WTC11 (cell line): ENCODE measurements at regions not wholly inside any gene's neighbourhood (a gene's known extent, or its start where the extent isn't known, plus 50 kb on each side); places are given as distances from the start of the nearest gene placed in this dataset.

Experiments
- ATAC-seq: fragments of 200-7000 bp; cut with Tn5 transposase; 2 replicates; pipeline ENCODE4 v1.10.0; 2021; ENCODE audit warnings: mild to moderate bottlenecking, moderate library complexity
- CTCF ChIA-PET: fragments of 300-600 bp; sonication (Branson Sonifier 250); formaldehyde crosslinking; loops from one replicate; lab custom pipeline; 2021; ENCODE audit warnings: antibody characterized with exemption; lab: Charles Lee
- POLR2A ChIA-PET: fragments of 350-600 bp; sonication (Branson Sonifier 250); formaldehyde crosslinking; loops from one replicate; lab custom pipeline; 2021; ENCODE audit warnings: antibody characterized with exemption; lab: Charles Lee
- DNase-seq: peaks from one replicate; pipeline ENCODE4 v3.0.0; 2021; ENCODE audit warnings: low spot score
- H3K27ac Mint-ChIP-seq: 2 replicates; pipeline ENCODE4 v1.8.0; 2021; ENCODE audit warnings: mixed read lengths
- H3K27me3 Mint-ChIP-seq: 2 replicates; pipeline ENCODE4 v1.8.0; 2021; ENCODE audit warnings: low read depth, mild to moderate bottlenecking, moderate library complexity, mixed read lengths
- H3K36me3 Mint-ChIP-seq: 2 replicates; pipeline ENCODE4 v1.8.0; 2021; ENCODE audit warnings: mixed read lengths
- H3K4me1 Mint-ChIP-seq: 2 replicates; pipeline ENCODE4 v1.8.0; 2022; ENCODE audit warnings: mixed read lengths
- H3K4me3 Mint-ChIP-seq: 2 replicates; pipeline ENCODE4 v1.8.0; 2021; ENCODE audit warnings: mild to moderate bottlenecking, moderate library complexity, mixed read lengths
- H3K9me3 Mint-ChIP-seq: 2 replicates; pipeline ENCODE4 v1.8.0; 2021; ENCODE audit warnings: mixed read lengths
- CBFB ChIP-seq: sonication (generic); formaldehyde crosslinking; IDR thresholded peaks from 2 replicates; pipeline ENCODE4 v1.8.1; 2022; ENCODE audit warnings: mild to moderate bottlenecking, low read depth, missing genetic modification reagents
- CREM ChIP-seq: sonication (generic); formaldehyde crosslinking; IDR thresholded peaks from 2 replicates; pipeline ENCODE4 v1.8.1; 2022; ENCODE audit warnings: mild to moderate bottlenecking, missing genetic modification reagents, moderate library complexity
- ETV6 ChIP-seq: sonication (generic); formaldehyde crosslinking; IDR thresholded peaks from 2 replicates; pipeline ENCODE4 v1.8.1; 2022; ENCODE audit warnings: mild to moderate bottlenecking, missing genetic modification reagents
- GABPB1 ChIP-seq: sonication (generic); formaldehyde crosslinking; IDR thresholded peaks from 2 replicates; pipeline ENCODE4 v1.8.1; 2023; ENCODE audit warnings: mild to moderate bottlenecking, missing genetic modification reagents
- NFE2L1 ChIP-seq: sonication (generic); formaldehyde crosslinking; IDR thresholded peaks from 2 replicates; pipeline ENCODE4 v1.8.1; 2023; ENCODE audit warnings: missing genetic modification reagents
- NFYB ChIP-seq: sonication (generic); formaldehyde crosslinking; conservative IDR thresholded peaks from 2 replicates; pipeline ENCODE4 v1.8.0; 2022; ENCODE audit warnings: low read depth, missing genetic modification reagents
- NR2C2 ChIP-seq: sonication (generic); formaldehyde crosslinking; IDR thresholded peaks from 2 replicates; pipeline ENCODE4 v1.8.0; 2022; ENCODE audit warnings: mild to moderate bottlenecking, missing genetic modification reagents
- TCF7 ChIP-seq: sonication (generic); formaldehyde crosslinking; IDR thresholded peaks from 2 replicates; pipeline ENCODE4 v1.8.0; 2022; ENCODE audit warnings: mild to moderate bottlenecking, low read depth, missing genetic modification reagents, moderate library complexity
- ZBTB21 ChIP-seq: sonication (generic); formaldehyde crosslinking; IDR thresholded peaks from 2 replicates; pipeline ENCODE4 v1.8.1; 2023; ENCODE audit warnings: mild to moderate bottlenecking, missing genetic modification reagents, borderline replicate concordance
- ZNF263 ChIP-seq: sonication (generic); formaldehyde crosslinking; IDR thresholded peaks from 2 replicates; pipeline ENCODE4 v1.8.1; 2022; ENCODE audit warnings: low read depth, mild to moderate bottlenecking, moderate library complexity, missing genetic modification reagents
- ZNF317 ChIP-seq: sonication (generic); formaldehyde crosslinking; IDR thresholded peaks from 2 replicates; pipeline ENCODE4 v1.8.1; 2023; ENCODE audit warnings: low read depth, mild to moderate bottlenecking, moderate library complexity, missing genetic modification reagents, borderline replicate concordance
- TF ChIP-seq, protein P1 (sequence below): sonication (generic); formaldehyde crosslinking; IDR thresholded peaks from 2 replicates; pipeline ENCODE4 v1.8.1; 2022; ENCODE audit warnings: missing genetic modification reagents, borderline replicate concordance
- TF ChIP-seq, protein P2 (sequence below): sonication (generic); formaldehyde crosslinking; IDR thresholded peaks from 2 replicates; pipeline ENCODE4 v1.8.0; 2022; ENCODE audit warnings: mild to moderate bottlenecking, missing genetic modification reagents
- TF ChIP-seq, protein P3 (sequence below): fragments of 200-600 bp; IDR thresholded peaks from 2 replicates; pipeline ENCODE4 v1.8.0; 2022; ENCODE audit warnings: antibody characterized with exemption
- TF ChIP-seq, protein P4 (sequence below): sonication (generic); formaldehyde crosslinking; IDR thresholded peaks from 2 replicates; pipeline ENCODE4 v1.8.0; 2022; ENCODE audit warnings: mild to moderate bottlenecking, missing genetic modification reagents
- TF ChIP-seq, protein P5 (sequence below): sonication (generic); formaldehyde crosslinking; IDR thresholded peaks from 2 replicates; pipeline ENCODE4 v1.8.1; 2022; ENCODE audit warnings: low read depth, mild to moderate bottlenecking, moderate library complexity, missing genetic modification reagents, borderline replicate concordance
- TF ChIP-seq, protein P6 (sequence below): sonication (generic); formaldehyde crosslinking; IDR thresholded peaks from 2 replicates; pipeline ENCODE4 v1.8.0; 2022; ENCODE audit warnings: mild to moderate bottlenecking, missing genetic modification reagents
- TF ChIP-seq, protein P7 (sequence below): sonication (generic); formaldehyde crosslinking; IDR thresholded peaks from 2 replicates; pipeline ENCODE4 v1.8.0; 2023; ENCODE audit warnings: missing genetic modification reagents
- TF ChIP-seq, protein P8 (sequence below): sonication (generic); formaldehyde crosslinking; IDR thresholded peaks from 2 replicates; pipeline ENCODE4 v1.8.1; 2023; ENCODE audit warnings: mild to moderate bottlenecking, missing genetic modification reagents, moderate library complexity
- TF ChIP-seq, protein P9 (sequence below): sonication (generic); formaldehyde crosslinking; IDR thresholded peaks from 2 replicates; pipeline ENCODE4 v1.8.1; 2023; ENCODE audit warnings: mild to moderate bottlenecking, missing genetic modification reagents

DNA sequence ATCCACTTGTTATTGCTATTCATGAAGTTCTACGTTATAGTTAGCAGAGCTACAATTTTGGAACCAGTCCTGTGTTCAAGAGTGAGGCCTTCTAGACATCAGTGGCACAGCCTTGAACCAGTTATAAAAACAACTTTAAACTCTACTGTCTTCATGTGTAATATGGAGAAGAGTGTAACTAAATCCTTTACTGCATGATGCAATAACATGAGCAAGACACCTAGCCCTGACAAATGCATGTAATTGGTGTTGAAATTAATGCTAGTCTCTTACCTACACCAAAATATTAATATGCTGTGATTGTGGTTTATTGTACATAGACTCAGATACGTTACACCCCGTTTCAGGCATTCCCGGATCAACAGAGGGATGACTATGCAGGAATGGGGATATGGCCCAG, 654.6 kb downstream of the IRX1 start:
- Mint-ChIP-seq H3K36me3 (no peaks in the 10 kb centered on the region), H3K27me3 (no peaks in the 10 kb centered on the region), H3K9me3 (peaks cover 3% of the 10 kb centered on the region; the same call in 1 of the 2 replicates), H3K4me1 (peaks cover 3% of the 10 kb centered on the region), H3K27ac (no peak overlapping the region), H3K4me3 (no peak overlapping the region)
- no peak for DNase-seq
- ChIA-PET CTCF (interaction anchor here (0.7 kb wide), 1 partner anchor 630 kb away, joined by 3 read pairs; no protein-coding TSS in a partner anchor), POLR2A (no interaction called here)
- ATAC-seq: no peak
- TF ChIP-seq, protein P1, sequence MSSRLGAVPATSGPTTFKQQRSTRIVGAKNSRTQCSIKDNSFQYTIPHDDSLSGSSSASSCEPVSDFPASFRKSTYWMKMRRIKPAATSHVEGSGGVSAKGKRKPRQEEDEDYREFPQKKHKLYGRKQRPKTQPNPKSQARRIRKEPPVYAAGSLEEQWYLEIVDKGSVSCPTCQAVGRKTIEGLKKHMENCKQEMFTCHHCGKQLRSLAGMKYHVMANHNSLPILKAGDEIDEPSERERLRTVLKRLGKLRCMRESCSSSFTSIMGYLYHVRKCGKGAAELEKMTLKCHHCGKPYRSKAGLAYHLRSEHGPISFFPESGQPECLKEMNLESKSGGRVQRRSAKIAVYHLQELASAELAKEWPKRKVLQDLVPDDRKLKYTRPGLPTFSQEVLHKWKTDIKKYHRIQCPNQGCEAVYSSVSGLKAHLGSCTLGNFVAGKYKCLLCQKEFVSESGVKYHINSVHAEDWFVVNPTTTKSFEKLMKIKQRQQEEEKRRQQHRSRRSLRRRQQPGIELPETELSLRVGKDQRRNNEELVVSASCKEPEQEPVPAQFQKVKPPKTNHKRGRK (CRISPR knock-in tag): no peak
- TF ChIP-seq, protein P2, sequence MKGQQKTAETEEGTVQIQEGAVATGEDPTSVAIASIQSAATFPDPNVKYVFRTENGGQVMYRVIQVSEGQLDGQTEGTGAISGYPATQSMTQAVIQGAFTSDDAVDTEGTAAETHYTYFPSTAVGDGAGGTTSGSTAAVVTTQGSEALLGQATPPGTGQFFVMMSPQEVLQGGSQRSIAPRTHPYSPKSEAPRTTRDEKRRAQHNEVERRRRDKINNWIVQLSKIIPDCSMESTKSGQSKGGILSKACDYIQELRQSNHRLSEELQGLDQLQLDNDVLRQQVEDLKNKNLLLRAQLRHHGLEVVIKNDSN (CRISPR knock-in tag): no peak
- TF ChIP-seq, protein P3, sequence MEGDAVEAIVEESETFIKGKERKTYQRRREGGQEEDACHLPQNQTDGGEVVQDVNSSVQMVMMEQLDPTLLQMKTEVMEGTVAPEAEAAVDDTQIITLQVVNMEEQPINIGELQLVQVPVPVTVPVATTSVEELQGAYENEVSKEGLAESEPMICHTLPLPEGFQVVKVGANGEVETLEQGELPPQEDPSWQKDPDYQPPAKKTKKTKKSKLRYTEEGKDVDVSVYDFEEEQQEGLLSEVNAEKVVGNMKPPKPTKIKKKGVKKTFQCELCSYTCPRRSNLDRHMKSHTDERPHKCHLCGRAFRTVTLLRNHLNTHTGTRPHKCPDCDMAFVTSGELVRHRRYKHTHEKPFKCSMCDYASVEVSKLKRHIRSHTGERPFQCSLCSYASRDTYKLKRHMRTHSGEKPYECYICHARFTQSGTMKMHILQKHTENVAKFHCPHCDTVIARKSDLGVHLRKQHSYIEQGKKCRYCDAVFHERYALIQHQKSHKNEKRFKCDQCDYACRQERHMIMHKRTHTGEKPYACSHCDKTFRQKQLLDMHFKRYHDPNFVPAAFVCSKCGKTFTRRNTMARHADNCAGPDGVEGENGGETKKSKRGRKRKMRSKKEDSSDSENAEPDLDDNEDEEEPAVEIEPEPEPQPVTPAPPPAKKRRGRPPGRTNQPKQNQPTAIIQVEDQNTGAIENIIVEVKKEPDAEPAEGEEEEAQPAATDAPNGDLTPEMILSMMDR: no peak
- TF ChIP-seq ZNF263 (no peak), TCF7 (CRISPR knock-in tag) (no peak), ETV6 (CRISPR knock-in tag) (no peak)

DNA sequence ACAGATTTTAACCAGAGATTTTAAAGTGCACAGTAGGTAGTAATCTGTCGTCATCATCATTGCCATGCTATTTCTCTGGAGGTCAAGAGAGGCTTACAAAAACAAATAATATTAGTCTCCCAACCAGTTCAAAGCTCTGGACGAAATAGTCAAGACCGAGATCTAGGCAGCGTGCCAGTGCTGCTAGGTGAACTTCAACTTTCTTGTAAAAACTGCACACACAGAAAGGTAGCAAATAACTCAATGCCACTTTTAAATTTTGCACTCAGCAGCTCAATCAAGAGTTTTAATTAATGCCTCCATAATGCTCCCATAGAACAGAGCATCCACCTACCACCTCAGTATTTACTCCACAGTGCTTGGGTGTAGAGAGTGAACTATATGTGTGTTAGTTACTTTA, 656.8 kb downstream of the IRX1 start:
- POLR2A ChIA-PET: no interaction called here
- CTCF ChIA-PET: interaction anchor here (1.3 kb wide), 1 partner anchor 43 kb away, joined by 4 read pairs; no protein-coding TSS in a partner anchor

DNA sequence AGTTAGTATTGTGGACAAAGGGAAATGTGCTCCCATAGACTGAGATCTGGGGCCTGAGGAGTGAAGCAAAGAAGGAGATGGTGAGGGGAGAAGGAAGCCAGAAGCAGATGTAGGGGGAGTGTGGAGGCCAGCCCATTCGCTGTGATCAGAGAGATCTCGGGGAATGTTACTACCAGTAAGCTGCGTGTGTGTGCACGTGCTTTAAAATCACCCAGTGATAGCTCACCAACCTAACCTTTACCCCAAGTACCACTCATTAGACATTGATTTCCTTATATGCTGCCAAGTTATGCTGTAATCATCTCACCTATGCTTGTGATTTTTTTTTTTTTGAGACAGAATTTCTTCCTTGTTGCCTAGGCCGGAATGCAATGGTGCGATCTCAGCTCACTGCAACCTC, 659.1 kb downstream of the IRX1 start:
- peaks cover 9% of the 10 kb centered on the region for H3K4me1 Mint-ChIP-seq
- ChIA-PET POLR2A (no interaction called here), CTCF (no interaction called here)
- ATAC-seq (no peak), DNase-seq (no peak)
- no peak overlapping the region for H3K4me3 Mint-ChIP-seq
- H3K27me3 Mint-ChIP-seq: no peaks in the 10 kb centered on the region
- H3K36me3 Mint-ChIP-seq: no peaks in the 10 kb centered on the region
- TF ChIP-seq NR2C2: no peak
- TF ChIP-seq ZBTB21: no peak
- TF ChIP-seq NFYB (CRISPR knock-in tag): no peak
- TF ChIP-seq, protein P4, sequence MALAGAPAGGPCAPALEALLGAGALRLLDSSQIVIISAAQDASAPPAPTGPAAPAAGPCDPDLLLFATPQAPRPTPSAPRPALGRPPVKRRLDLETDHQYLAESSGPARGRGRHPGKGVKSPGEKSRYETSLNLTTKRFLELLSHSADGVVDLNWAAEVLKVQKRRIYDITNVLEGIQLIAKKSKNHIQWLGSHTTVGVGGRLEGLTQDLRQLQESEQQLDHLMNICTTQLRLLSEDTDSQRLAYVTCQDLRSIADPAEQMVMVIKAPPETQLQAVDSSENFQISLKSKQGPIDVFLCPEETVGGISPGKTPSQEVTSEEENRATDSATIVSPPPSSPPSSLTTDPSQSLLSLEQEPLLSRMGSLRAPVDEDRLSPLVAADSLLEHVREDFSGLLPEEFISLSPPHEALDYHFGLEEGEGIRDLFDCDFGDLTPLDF (CRISPR knock-in tag): no peak
- no peak for TF ChIP-seq CBFB (CRISPR knock-in tag)
- no peak for TF ChIP-seq ZNF317 (CRISPR knock-in tag)
- TF ChIP-seq GABPB1 (CRISPR knock-in tag): no peak
- no peak for TF ChIP-seq NFE2L1
- no peak for TF ChIP-seq ETV6 (CRISPR knock-in tag)
- TF ChIP-seq CREM: no peak
- H3K9me3 Mint-ChIP-seq: peaks cover 3% of the 10 kb centered on the region; the same call in 1 of the 2 replicates
- no peak overlapping the region for H3K27ac Mint-ChIP-seq

More for the DNA sequence above, 656.8 kb downstream of the IRX1 start:
- TF ChIP-seq ZNF317 (CRISPR knock-in tag) (no peak), ETV6 (CRISPR knock-in tag) (no peak)
- TF ChIP-seq, protein P5, sequence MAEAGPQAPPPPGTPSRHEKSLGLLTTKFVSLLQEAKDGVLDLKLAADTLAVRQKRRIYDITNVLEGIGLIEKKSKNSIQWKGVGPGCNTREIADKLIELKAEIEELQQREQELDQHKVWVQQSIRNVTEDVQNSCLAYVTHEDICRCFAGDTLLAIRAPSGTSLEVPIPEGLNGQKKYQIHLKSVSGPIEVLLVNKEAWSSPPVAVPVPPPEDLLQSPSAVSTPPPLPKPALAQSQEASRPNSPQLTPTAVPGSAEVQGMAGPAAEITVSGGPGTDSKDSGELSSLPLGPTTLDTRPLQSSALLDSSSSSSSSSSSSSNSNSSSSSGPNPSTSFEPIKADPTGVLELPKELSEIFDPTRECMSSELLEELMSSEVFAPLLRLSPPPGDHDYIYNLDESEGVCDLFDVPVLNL (CRISPR knock-in tag): no peak
- TF ChIP-seq, protein P6, sequence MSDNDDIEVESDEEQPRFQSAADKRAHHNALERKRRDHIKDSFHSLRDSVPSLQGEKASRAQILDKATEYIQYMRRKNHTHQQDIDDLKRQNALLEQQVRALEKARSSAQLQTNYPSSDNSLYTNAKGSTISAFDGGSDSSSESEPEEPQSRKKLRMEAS (CRISPR knock-in tag): no peak
- TF ChIP-seq, protein P7, sequence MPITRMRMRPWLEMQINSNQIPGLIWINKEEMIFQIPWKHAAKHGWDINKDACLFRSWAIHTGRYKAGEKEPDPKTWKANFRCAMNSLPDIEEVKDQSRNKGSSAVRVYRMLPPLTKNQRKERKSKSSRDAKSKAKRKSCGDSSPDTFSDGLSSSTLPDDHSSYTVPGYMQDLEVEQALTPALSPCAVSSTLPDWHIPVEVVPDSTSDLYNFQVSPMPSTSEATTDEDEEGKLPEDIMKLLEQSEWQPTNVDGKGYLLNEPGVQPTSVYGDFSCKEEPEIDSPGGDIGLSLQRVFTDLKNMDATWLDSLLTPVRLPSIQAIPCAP (CRISPR knock-in tag): no peak
- TF ChIP-seq, protein P8, sequence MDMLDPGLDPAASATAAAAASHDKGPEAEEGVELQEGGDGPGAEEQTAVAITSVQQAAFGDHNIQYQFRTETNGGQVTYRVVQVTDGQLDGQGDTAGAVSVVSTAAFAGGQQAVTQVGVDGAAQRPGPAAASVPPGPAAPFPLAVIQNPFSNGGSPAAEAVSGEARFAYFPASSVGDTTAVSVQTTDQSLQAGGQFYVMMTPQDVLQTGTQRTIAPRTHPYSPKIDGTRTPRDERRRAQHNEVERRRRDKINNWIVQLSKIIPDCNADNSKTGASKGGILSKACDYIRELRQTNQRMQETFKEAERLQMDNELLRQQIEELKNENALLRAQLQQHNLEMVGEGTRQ: no peak
- TF ChIP-seq, protein P9, sequence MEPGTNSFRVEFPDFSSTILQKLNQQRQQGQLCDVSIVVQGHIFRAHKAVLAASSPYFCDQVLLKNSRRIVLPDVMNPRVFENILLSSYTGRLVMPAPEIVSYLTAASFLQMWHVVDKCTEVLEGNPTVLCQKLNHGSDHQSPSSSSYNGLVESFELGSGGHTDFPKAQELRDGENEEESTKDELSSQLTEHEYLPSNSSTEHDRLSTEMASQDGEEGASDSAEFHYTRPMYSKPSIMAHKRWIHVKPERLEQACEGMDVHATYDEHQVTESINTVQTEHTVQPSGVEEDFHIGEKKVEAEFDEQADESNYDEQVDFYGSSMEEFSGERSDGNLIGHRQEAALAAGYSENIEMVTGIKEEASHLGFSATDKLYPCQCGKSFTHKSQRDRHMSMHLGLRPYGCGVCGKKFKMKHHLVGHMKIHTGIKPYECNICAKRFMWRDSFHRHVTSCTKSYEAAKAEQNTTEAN (CRISPR knock-in tag): no peak
- peaks cover 3% of the 10 kb centered on the region; the same call in 1 of the 2 replicates for H3K9me3 Mint-ChIP-seq
- H3K27me3 Mint-ChIP-seq: no peaks in the 10 kb centered on the region
- no peaks in the 10 kb centered on the region for H3K36me3 Mint-ChIP-seq
- no peak overlapping the region for H3K27ac Mint-ChIP-seq
- no peak for ATAC-seq
- DNase-seq: no peak
- H3K4me3 Mint-ChIP-seq: no peak overlapping the region
- H3K4me1 Mint-ChIP-seq: no peaks in the 10 kb centered on the region
